Spleen (tissue), 7 donors: ENCODE measurements at regions not wholly inside any gene's neighbourhood (a gene's known extent, or its start where the extent isn't known, plus 50 kb on each side); places are given as distances from the start of the nearest gene placed in this dataset.

Experiments
- CTCF ChIP-seq, 11 experiments: fragments of 200-600 bp in 7 of 11; fragments of 450-650 bp in 4 of 11; sonication (generic) in 4 of 11; IDR thresholded peaks in 8 of 11; conservative IDR thresholded peaks in 3 of 11; 1 replicate in 7 of 11; 2 replicates in 4 of 11; pipeline versions ENCODE4 v1.4.0 to v1.8.0; 2016 to 2021; ENCODE audit warnings: antibody characterized with exemption in 11 of 11, inconsistent platforms in 4 of 11, mild to moderate bottlenecking in 1 of 11
- POLR2A ChIP-seq, 3 donors: fragments of 450-650 bp; IDR thresholded peaks; one replicate each; pipeline ENCODE4 v1.5.1; 2017; ENCODE audit warnings: antibody characterized with exemption in 3 of 3, mild to moderate bottlenecking in 1 of 3
- donor health status: DM: no; HTN: no; CAD: no; lungs with moderate emphysema.
- donor health status: DM: no; HTN: no; CAD: no.
- donor health status: DM: no; HTN: no; CAD: no.

DNA sequence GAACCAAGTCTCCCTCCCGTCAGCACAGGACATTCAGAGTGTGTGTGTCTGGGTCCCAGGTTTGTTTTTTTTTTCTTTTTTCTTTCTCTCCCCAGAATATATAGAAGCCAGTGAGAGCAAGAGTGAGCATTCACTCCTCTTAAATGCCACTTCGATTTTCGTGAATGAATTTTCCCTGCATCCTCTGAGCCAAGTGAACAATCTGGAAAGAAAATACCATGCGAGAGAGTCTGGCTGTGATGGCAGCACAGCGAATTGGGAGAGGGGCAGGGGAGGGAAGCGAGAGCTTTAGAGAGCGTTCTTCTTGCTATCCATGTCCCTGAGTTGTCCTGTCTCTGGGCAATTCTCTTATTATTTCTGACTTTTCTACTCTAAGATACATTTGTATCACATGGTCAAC lies 76.0 kb upstream of the RAB3GAP2 start:
- TF ChIP-seq POLR2A (IDR thresholded peaks at IDR 0.05) (no peak), CTCF (IDR thresholded peaks at IDR 0.05 in 8 of 11, conservative IDR thresholded peaks at IDR 0.05 in 3 of 11) (no peak)
